Upper lobe of left lung (tissue), 4 donors: ENCODE measurements at regions not wholly inside any gene's neighbourhood (a gene's known extent, or its start where the extent isn't known, plus 50 kb on each side); places are given as distances from the start of the nearest gene placed in this dataset.

ENCODE experiments used
- CTCF ChIP-seq, 6 experiments: fragments of 450-650 bp in 4 of 6; fragments of 200-600 bp in 2 of 6; sonication (generic) in 2 of 6; IDR thresholded peaks; one replicate each; pipeline ENCODE4 v1.5.1; 2016 to 2019; ENCODE audit warnings: antibody characterized with exemption in 6 of 6
- EP300 ChIP-seq, 4 donors: sonication (generic); formaldehyde crosslinking; IDR thresholded peaks; one replicate each; pipeline ENCODE4 v1.5.1; 2017; ENCODE audit warnings: antibody characterized with exemption in 4 of 4, control low read depth in 2 of 4
- POLR2AphosphoS5 ChIP-seq, 2 donors: sonication (generic); formaldehyde crosslinking; IDR thresholded peaks; one replicate each; pipeline ENCODE4 v1.5.1; 2017; ENCODE audit warnings: antibody characterized with exemption in 2 of 2

- TF ChIP-seq CTCF (IDR thresholded peaks at IDR 0.05) (no peak), POLR2AphosphoS5 (IDR thresholded peaks at IDR 0.05) (no peak), EP300 (IDR thresholded peaks at IDR 0.05) (no peak)
Measured at GRCh38 chr7:24212073-24212472, 71.9 kb upstream of the NPY start.
